Activated CD4-positive, alpha-beta T cell treated with anti-CD3 and anti-CD28 coated beads for 36 hours (primary cell): ENCODE measurements at regions not wholly inside any gene's neighbourhood (a gene's known extent, or its start where the extent isn't known, plus 50 kb on each side); places are given as distances from the start of the nearest gene placed in this dataset.

ENCODE experiments used
- ATAC-seq: fragments of 200-7000 bp; cut with Tn5 transposase; one replicate; pipeline ENCODE4 v1.10.0; 2021; ENCODE audit warnings: mild to moderate bottlenecking, moderate library complexity
- CTCF ChIA-PET: fragments of 350-600 bp; sonication (Branson Sonifier 250); formaldehyde crosslinking; loops from one replicate; lab custom pipeline; 2021; ENCODE audit warnings: antibody characterized with exemption; lab: Charles Lee
- POLR2A ChIA-PET: fragments of 350-600 bp; sonication (Branson Sonifier 250); formaldehyde crosslinking; loops from one replicate; lab custom pipeline; 2021; ENCODE audit warnings: antibody characterized with exemption, inconsistent platforms; lab: Charles Lee
- DNase-seq: peaks from one replicate; pipeline ENCODE4 v3.0.0-alpha.2; 2020
- H3K27ac Mint-ChIP-seq: one replicate; pipeline ENCODE4 v1.8.0; 2021; ENCODE audit warnings: mixed read lengths
- H3K27me3 Mint-ChIP-seq: one replicate; pipeline ENCODE4 v1.8.0; 2021; ENCODE audit warnings: mixed read lengths
- H3K36me3 Mint-ChIP-seq: one replicate; pipeline ENCODE4 v1.8.0; 2021; ENCODE audit warnings: low read depth, mixed read lengths
- H3K4me1 Mint-ChIP-seq: one replicate; pipeline ENCODE4 v1.8.0; 2021; ENCODE audit warnings: mixed read lengths
- H3K4me3 Mint-ChIP-seq: one replicate; pipeline ENCODE4 v1.8.0; 2021; ENCODE audit warnings: mild to moderate bottlenecking, moderate library complexity, mixed read lengths
- H3K9me3 Mint-ChIP-seq: one replicate; pipeline ENCODE4 v1.8.0; 2021; ENCODE audit warnings: low read depth, mixed read lengths
- intact Hi-C, 2 experiments: fragments of 100-400 bp; cut with DNase I in 1 of 2; cut with micrococcal nuclease in 1 of 2; formaldehyde crosslinking; loops; one replicate each; pipeline versions ENCODE4 v1.14.2 to v1.15.1; 2022 to 2024; cut with DNase I, micrococcal nuclease

DNA sequence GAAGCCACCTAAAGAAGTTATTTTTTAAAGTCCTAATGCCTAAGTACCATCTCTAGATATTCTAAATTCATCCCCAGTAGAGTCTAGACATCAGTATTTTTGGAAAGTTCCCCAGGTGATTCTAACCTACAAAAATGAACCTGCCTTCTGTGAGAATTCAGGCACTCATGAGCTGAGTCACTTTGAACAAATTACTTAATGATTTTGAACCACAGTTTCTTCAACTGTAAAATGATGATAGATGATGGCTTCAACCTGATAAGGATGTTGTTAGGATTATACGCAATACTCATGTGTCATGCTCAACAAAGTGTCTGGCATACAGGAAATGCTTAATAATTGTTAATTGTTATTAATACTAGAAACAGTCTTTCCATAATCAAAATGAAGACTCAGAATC lies 82.8 kb upstream of the OR5AK2 start:
- intact Hi-C loops: no loop called here
- Mint-ChIP-seq H3K27me3 (no peaks in the 10 kb centered on the region), H3K36me3 (no peaks in the 10 kb centered on the region), H3K9me3 (no peaks in the 10 kb centered on the region), H3K4me1 (no peaks in the 10 kb centered on the region), H3K4me3 (no peak overlapping the region), H3K27ac (no peak overlapping the region)
- CTCF ChIA-PET: no interaction called here
- POLR2A ChIA-PET: no interaction called here
- DNase-seq: no peak
- no peak for ATAC-seq

GRCh38 chr11:56905442-56905841 lies 83.3 kb upstream of the OR5AK2 start:
- POLR2A ChIA-PET: no interaction called here

DNA sequence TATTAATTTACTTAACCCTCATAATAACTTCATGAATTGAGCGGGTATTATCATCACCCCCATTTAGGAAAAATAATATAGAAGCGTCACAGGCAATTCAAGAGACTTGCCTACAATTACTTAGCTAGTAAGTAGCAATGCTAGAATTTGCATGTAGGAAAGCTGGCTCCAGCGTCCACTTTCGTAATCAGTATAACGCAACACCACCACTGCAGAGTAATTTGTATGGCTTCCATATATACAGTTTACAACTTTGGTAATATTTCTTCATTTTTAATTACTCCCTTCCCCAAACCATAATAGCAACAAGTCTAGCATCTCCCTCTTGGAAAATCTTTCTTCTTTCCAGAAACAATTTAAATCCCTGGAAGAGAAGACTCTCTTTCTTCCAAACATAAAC lies 89.9 kb upstream of the OR5AK2 start:
- no peak for ATAC-seq
- Mint-ChIP-seq H3K27ac (no peak overlapping the region), H3K4me1 (no peaks in the 10 kb centered on the region), H3K9me3 (no peaks in the 10 kb centered on the region), H3K4me3 (no peak overlapping the region), H3K36me3 (no peaks in the 10 kb centered on the region), H3K27me3 (no peaks in the 10 kb centered on the region)
- ChIA-PET POLR2A (no interaction called here), CTCF (no interaction called here)
- no peak for DNase-seq
- intact Hi-C loops: no loop called here

More at GRCh38 chr11:56905442-56905841, 83.3 kb upstream of the OR5AK2 start:
- CTCF ChIA-PET: no interaction called here
- H3K27me3 Mint-ChIP-seq: no peaks in the 10 kb centered on the region
- no peak overlapping the region for H3K4me3 Mint-ChIP-seq
- no peaks in the 10 kb centered on the region for H3K4me1 Mint-ChIP-seq
- H3K9me3 Mint-ChIP-seq: no peaks in the 10 kb centered on the region
- H3K36me3 Mint-ChIP-seq: no peaks in the 10 kb centered on the region
- ATAC-seq (no peak), DNase-seq (no peak)
- intact Hi-C loops: no loop called here
- no peak overlapping the region for H3K27ac Mint-ChIP-seq

GRCh38 chr11:56890584-56891305 lies 98.0 kb upstream of the OR5AK2 start:
- intact Hi-C loops: no loop called here
- Mint-ChIP-seq H3K4me1 (no peaks in the 10 kb centered on the region), H3K4me3 (no peak overlapping the region), H3K27ac (no peak overlapping the region), H3K27me3 (peaks cover 6% of the 10 kb centered on the region), H3K36me3 (no peaks in the 10 kb centered on the region), H3K9me3 (no peaks in the 10 kb centered on the region)
- ChIA-PET POLR2A (no interaction called here), CTCF (interaction anchor here (0.6 kb wide), 1 partner anchor 64 kb away, joined by 3 read pairs; no protein-coding TSS in a partner anchor)
- ATAC-seq: no peak
- DNase-seq: no peak

DNA sequence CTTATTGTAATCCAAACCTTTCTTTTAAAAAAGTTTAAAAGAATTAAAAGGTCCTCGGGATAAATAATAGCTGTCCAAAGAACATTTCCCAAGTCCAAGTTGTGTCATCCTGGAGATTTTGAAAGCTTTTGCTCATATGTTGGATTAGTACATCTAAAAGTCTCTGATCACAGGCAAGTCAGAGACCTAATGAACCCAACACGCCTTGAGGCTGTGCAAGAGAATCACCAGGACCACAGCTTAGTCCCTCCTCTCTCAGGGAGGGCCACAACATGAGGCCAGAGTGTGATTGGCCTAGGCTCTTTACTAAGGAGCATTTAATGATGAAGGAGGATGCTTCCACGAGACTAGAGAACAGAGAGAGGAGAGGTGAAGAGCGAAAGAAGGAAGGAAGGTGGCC lies 98.7 kb upstream of the OR5AK2 start:
- Mint-ChIP-seq H3K27ac (no peak overlapping the region), H3K4me1 (no peaks in the 10 kb centered on the region), H3K36me3 (no peaks in the 10 kb centered on the region), H3K9me3 (no peaks in the 10 kb centered on the region), H3K4me3 (no peak overlapping the region), H3K27me3 (peaks cover 6% of the 10 kb centered on the region)
- ChIA-PET CTCF (interaction anchor here (0.7 kb wide), 1 partner anchor 329 kb away, joined by 3 read pairs; no protein-coding TSS in a partner anchor), POLR2A (no interaction called here)
- intact Hi-C loops: no loop called here
- no peak for ATAC-seq
- DNase-seq: no peak

DNA sequence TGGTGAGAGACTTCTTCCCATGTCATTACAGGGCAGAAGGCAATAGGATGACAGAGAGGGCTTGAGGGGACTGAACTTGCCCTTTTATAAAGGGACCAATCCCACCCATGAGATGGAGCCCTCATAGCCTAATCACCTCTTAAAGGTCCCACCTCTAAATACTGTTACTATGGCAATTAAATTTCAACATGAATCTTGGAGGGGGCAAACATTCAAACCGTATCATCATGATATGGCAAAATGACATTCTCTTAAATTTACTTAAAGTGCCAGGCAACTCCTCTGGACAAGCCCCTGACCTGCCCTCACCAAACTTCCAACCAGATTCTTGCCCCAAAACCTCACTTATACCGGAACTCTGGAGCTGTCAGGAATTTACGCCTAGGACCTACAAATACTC lies 100.8 kb upstream of the OR5AK2 start:
- H3K4me1 Mint-ChIP-seq: no peaks in the 10 kb centered on the region
- H3K27me3 Mint-ChIP-seq: peaks cover 8% of the 10 kb centered on the region
- ATAC-seq: no peak
- H3K36me3 Mint-ChIP-seq: no peaks in the 10 kb centered on the region
- H3K27ac Mint-ChIP-seq: no peak overlapping the region
- H3K9me3 Mint-ChIP-seq: no peaks in the 10 kb centered on the region
- POLR2A ChIA-PET: no interaction called here
- no peak overlapping the region for H3K4me3 Mint-ChIP-seq
- intact Hi-C loops: no loop called here
- DNase-seq: no peak
- CTCF ChIA-PET: interaction anchor here (0.8 kb wide), 1 partner anchor 27 kb away, joined by 3 read pairs; no protein-coding TSS in a partner anchor

- intact Hi-C loops: no loop called here
- no peak overlapping the region for H3K27ac Mint-ChIP-seq
- ATAC-seq (no peak), DNase-seq (no peak)
- ChIA-PET CTCF (no interaction called here), POLR2A (interaction anchor here (0.7 kb wide), 1 partner anchor 12 kb away, joined by 3 read pairs; no protein-coding TSS in a partner anchor)
- H3K4me3 Mint-ChIP-seq: no peak overlapping the region
- peaks cover 8% of the 10 kb centered on the region for H3K27me3 Mint-ChIP-seq
- H3K4me1 Mint-ChIP-seq: no peaks in the 10 kb centered on the region
- H3K9me3 Mint-ChIP-seq: no peaks in the 10 kb centered on the region
- no peaks in the 10 kb centered on the region for H3K36me3 Mint-ChIP-seq
Measured at GRCh38 chr11:56886455-56886854, 102.3 kb upstream of the OR5AK2 start.

DNA sequence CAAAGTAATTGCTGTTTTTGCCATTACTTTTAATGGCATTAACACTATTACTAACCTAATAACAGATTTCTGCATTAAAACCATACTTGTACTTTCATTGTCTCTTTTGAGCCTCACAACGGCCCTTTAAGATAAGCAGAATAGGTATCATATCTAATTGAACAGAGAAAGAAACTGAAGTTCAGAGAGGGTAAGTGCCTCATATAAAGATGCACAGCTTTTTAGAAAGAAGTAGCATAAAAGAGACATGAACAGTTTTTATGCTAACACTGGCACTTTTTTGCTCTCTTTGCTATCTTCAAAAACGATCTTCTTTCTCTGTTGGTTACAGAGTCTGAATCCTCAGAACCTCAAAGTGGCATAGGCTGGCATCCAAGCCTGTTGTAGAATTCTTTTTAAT lies 102.9 kb upstream of the OR5AK2 start:
- Mint-ChIP-seq H3K4me1 (no peaks in the 10 kb centered on the region), H3K9me3 (no peaks in the 10 kb centered on the region), H3K36me3 (no peaks in the 10 kb centered on the region), H3K27ac (no peak overlapping the region), H3K4me3 (no peak overlapping the region), H3K27me3 (peaks cover 8% of the 10 kb centered on the region)
- no peak for ATAC-seq
- no peak for DNase-seq
- ChIA-PET POLR2A (interaction anchor here (0.7 kb wide), 1 partner anchor 12 kb away, joined by 3 read pairs; no protein-coding TSS in a partner anchor), CTCF (interaction anchor here (1.5 kb wide), 1 partner anchor 27 kb away, joined by 3 read pairs; no protein-coding TSS in a partner anchor)
- intact Hi-C loops: no loop called here

DNA sequence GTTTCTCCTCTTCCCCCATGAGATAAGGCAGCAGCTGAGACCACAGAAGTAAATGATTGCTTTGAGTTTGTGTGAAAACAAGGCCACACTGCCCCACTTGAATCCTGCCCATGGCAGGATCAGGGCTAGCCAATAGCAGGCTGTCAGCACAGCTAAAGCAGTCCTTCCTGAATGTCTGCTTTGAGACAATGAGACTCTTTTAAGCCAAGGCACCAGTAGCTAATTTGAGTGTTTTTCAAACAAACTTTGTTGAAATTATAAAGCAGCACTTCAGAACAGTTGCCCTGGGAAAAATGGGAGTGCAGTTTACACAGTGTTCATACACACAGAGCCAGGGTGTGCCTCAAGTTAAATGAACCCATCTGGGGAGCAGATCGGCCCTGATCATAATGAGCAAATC lies 103.5 kb upstream of the OR5AK2 start:
- POLR2A ChIA-PET: no interaction called here
- no peaks in the 10 kb centered on the region for H3K4me1 Mint-ChIP-seq
- intact Hi-C loops: no loop called here
- no peak overlapping the region for H3K27ac Mint-ChIP-seq
- no peak for ATAC-seq
- peaks cover 5% of the 10 kb centered on the region for H3K27me3 Mint-ChIP-seq
- H3K4me3 Mint-ChIP-seq: no peak overlapping the region
- H3K9me3 Mint-ChIP-seq: no peaks in the 10 kb centered on the region
- no peaks in the 10 kb centered on the region for H3K36me3 Mint-ChIP-seq
- DNase-seq: no peak
- CTCF ChIA-PET: interaction anchor here (1.5 kb wide), 1 partner anchor 26 kb away, joined by 3 read pairs; no protein-coding TSS in a partner anchor

- intact Hi-C loops: no loop called here
- ChIA-PET POLR2A (no interaction called here), CTCF (no interaction called here)
- no peaks in the 10 kb centered on the region for H3K36me3 Mint-ChIP-seq
- H3K27ac Mint-ChIP-seq: no peak overlapping the region
- ATAC-seq: no peak
- no peaks in the 10 kb centered on the region for H3K9me3 Mint-ChIP-seq
- no peaks in the 10 kb centered on the region for H3K4me1 Mint-ChIP-seq
- H3K4me3 Mint-ChIP-seq: no peak overlapping the region
- no peak for DNase-seq
- peaks cover 4% of the 10 kb centered on the region for H3K27me3 Mint-ChIP-seq
Measured at GRCh38 chr11:56883371-56883987, 105.2 kb upstream of the OR5AK2 start.

DNA sequence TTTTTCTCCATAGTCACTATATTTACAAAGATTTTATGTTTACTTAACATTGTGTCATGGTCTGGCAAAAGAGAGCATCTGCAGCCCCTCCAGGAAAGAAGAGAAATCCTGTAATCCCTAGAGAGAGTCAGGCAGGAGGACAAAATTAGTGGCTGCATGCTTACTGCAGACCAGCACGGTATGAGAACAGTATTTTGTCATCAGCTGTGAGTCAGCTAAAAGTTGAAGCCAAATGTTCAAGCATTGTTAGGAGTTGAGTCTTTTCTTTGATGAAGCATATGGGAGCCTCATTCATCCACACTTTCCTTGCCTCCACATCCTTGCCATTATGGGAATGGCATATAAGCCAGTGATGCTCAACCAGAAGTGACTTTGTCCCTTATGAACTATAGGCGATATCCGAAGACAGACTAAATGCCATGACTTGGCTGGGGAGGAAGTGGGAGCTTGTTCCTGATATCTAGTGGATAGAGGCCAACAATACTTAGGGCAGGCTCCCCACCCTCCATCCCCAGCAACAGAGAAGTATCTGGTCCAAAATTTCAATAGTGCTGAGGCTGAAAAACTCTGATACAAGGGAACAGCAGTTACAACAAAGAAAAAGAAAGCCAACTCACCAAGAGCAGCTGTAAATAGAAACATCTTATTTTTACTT lies 112.0 kb upstream of the OR5AK2 start:
- H3K4me1 Mint-ChIP-seq: no peaks in the 10 kb centered on the region
- ATAC-seq (no peak), DNase-seq (no peak)
- peaks cover 3% of the 10 kb centered on the region for H3K9me3 Mint-ChIP-seq
- no peaks in the 10 kb centered on the region for H3K27me3 Mint-ChIP-seq
- intact Hi-C loops: no loop called here
- H3K27ac Mint-ChIP-seq: no peak overlapping the region
- POLR2A ChIA-PET: no interaction called here
- H3K36me3 Mint-ChIP-seq: no peaks in the 10 kb centered on the region
- CTCF ChIA-PET: no interaction called here
- no peak overlapping the region for H3K4me3 Mint-ChIP-seq
